ENCODE measurements at regions not wholly inside any gene's neighbourhood (a gene's known extent, or its start where the extent isn't known, plus 50 kb on each side); places are given as distances from the start of the nearest gene placed in this dataset.

DNA sequence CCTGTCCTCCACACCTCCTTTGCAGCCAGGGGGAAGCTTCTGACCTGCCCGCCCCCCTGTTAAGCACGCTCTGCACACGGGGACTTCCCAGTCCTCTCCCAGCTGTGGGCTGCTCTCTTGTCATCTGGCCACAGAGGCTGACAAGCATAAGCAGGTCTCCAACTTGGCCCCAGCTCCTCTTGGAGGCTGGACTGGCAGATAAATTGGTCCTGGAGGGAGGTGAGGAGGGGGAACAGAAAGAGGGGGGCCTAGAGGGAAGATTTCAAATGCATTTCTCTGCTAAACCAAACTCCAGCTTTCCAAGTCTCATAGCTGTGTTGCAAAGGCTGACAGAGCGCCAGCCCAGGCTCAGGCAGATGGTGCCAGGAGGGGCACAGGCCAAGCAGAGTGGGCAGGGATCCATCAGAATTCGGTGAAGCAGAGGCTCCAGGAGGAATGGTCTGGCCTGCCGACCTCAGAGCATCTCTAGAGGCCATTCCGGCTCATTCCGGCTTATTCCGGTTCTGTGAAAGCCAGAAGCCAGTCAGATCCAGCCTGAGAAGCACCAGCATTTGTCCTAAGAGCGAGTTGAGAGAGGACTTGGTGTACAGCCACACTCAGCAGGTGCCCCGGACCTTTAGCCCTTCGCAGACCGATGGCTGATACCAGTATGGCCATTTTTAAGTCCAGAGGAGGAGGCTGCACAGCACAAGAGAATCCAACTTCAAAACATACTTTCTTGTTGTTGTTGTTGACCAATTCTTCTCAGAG is 508.9 kb upstream of the MYT1L start:
- TF ChIP-seq CTCF (IDR thresholded peaks at IDR 0.05; ENCODE audit: low read length) = no peak
- TF ChIP-seq EZH2 (optimal IDR thresholded peaks at IDR 0.05; ENCODE audit: low read depth, low read length) = no peak
- TF ChIP-seq EZH2phosphoT487 (IDR thresholded peaks at IDR 0.05; ENCODE audit: low read length) = no peak

Data from MM.1S (cell line).